Sigmoid colon (tissue), 4 donors: ENCODE measurements at regions not wholly inside any gene's neighbourhood (a gene's known extent, or its start where the extent isn't known, plus 50 kb on each side); places are given as distances from the start of the nearest gene placed in this dataset.

ENCODE experiments used
- EP300 ChIP-seq, 4 donors: sonication (generic); formaldehyde crosslinking; IDR thresholded peaks; one replicate each; pipeline ENCODE4 v1.6.1; 2017; ENCODE audit warnings: antibody characterized with exemption in 4 of 4
- POLR2A ChIP-seq, 2 donors: fragments of 450-650 bp; IDR thresholded peaks; one replicate each; pipeline ENCODE4 v1.6.1; 2016; ENCODE audit warnings: antibody characterized with exemption in 2 of 2, mild to moderate bottlenecking in 2 of 2, moderate library complexity in 2 of 2
- POLR2AphosphoS5 ChIP-seq, 4 donors: sonication (generic); formaldehyde crosslinking; IDR thresholded peaks; one replicate each; pipeline ENCODE4 v1.6.1; 2017; ENCODE audit warnings: antibody characterized with exemption in 4 of 4
- TF ChIP-seq, protein P1 (sequence below), 4 experiments: fragments of 450-650 bp in 3 of 4; fragments of 200-600 bp in 1 of 4; IDR thresholded peaks; one replicate each; pipeline ENCODE4 v1.5.1; 2016 to 2019; ENCODE audit warnings: antibody characterized with exemption in 4 of 4, mild to moderate bottlenecking in 3 of 4, moderate library complexity in 2 of 4

DNA sequence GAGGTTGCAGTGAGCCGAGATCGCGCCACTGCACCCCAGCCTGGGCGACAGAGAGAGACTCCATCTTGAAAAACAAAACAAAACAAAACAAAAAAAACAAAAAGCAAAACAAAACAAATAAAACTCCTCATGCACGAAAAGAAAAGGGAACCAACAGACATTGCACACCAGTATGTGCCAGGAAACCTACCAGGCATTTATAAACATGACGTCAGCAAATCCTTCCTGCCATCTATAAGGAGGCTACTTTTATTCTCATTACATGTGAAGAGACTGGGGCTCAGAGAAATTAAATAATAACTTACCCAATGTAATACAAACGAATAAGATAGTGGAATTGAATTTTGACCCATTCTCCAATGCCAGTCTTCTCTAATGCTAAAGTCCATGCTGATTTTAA, 197.2 kb downstream of the NUFIP1 start:
- no peak for TF ChIP-seq POLR2A (IDR thresholded peaks at IDR 0.05)
- TF ChIP-seq POLR2AphosphoS5 (IDR thresholded peaks at IDR 0.05): no peak
- TF ChIP-seq, protein P1, sequence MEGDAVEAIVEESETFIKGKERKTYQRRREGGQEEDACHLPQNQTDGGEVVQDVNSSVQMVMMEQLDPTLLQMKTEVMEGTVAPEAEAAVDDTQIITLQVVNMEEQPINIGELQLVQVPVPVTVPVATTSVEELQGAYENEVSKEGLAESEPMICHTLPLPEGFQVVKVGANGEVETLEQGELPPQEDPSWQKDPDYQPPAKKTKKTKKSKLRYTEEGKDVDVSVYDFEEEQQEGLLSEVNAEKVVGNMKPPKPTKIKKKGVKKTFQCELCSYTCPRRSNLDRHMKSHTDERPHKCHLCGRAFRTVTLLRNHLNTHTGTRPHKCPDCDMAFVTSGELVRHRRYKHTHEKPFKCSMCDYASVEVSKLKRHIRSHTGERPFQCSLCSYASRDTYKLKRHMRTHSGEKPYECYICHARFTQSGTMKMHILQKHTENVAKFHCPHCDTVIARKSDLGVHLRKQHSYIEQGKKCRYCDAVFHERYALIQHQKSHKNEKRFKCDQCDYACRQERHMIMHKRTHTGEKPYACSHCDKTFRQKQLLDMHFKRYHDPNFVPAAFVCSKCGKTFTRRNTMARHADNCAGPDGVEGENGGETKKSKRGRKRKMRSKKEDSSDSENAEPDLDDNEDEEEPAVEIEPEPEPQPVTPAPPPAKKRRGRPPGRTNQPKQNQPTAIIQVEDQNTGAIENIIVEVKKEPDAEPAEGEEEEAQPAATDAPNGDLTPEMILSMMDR (IDR thresholded peaks at IDR 0.05): no peak
- no peak for TF ChIP-seq EP300 (IDR thresholded peaks at IDR 0.05)
